KMS-11 (cell line): ENCODE measurements at regions not wholly inside any gene's neighbourhood (a gene's known extent, or its start where the extent isn't known, plus 50 kb on each side); places are given as distances from the start of the nearest gene placed in this dataset.

Experiments
- H2AFZ ChIP-seq: fragments of 200-600 bp; sonication (generic); 2 replicates; pipeline ENCODE4 v1.6.1; 2016; ENCODE audit warnings: antibody characterized with exemption, mixed run types, low read depth
- H3K27ac ChIP-seq: fragments of 200-600 bp; sonication (generic); 2 replicates; pipeline ENCODE4 v1.6.1; 2016; ENCODE audit warnings: mild to moderate bottlenecking, mixed run types
- H3K27me3 ChIP-seq: fragments of 200-600 bp; sonication (generic); 2 replicates; pipeline ENCODE4 v1.6.1; 2017; ENCODE audit warnings: mild to moderate bottlenecking, low read depth, mixed run types, moderate library complexity; ENCODE audit not compliant: insufficient read depth
- H3K36me3 ChIP-seq: fragments of 200-600 bp; sonication (generic); 2 replicates; pipeline ENCODE4 v1.6.1; 2017; ENCODE audit warnings: mild to moderate bottlenecking, mixed run types; ENCODE audit not compliant: insufficient read depth
- H3K4me1 ChIP-seq: fragments of 200-600 bp; sonication (generic); 2 replicates; pipeline ENCODE4 v1.6.1; 2016; ENCODE audit warnings: mild to moderate bottlenecking, low read depth, mixed run types; ENCODE audit not compliant: poor library complexity, severe bottlenecking
- H3K4me2 ChIP-seq: fragments of 200-600 bp; sonication (generic); 2 replicates; pipeline ENCODE4 v1.7.0; 2016; ENCODE audit warnings: mild to moderate bottlenecking, mixed run types
- H3K4me3 ChIP-seq: fragments of 200-600 bp; sonication (generic); IDR thresholded peaks from 2 replicates; pipeline ENCODE4 v1.6.1; 2017; ENCODE audit warnings: low read depth, low read length, mixed read lengths; ENCODE audit not compliant: insufficient read depth
- H3K79me2 ChIP-seq: fragments of 200-600 bp; sonication (generic); 2 replicates; pipeline ENCODE4 v1.6.1; 2016; ENCODE audit warnings: low read depth, mixed run types; ENCODE audit not compliant: insufficient read depth
- H3K9ac ChIP-seq: fragments of 200-600 bp; sonication (generic); 2 replicates; pipeline ENCODE4 v1.6.1; 2016; ENCODE audit warnings: mild to moderate bottlenecking, mixed run types
- H4K20me1 ChIP-seq: fragments of 200-600 bp; sonication (generic); 2 replicates; pipeline ENCODE4 v1.6.1; 2016; ENCODE audit warnings: mild to moderate bottlenecking, mixed run types; ENCODE audit not compliant: insufficient read depth
- CTCF ChIP-seq: fragments of 200-600 bp; sonication (generic); conservative IDR thresholded peaks from 2 replicates; pipeline ENCODE4 v1.6.1; 2017; ENCODE audit warnings: low read depth, mild to moderate bottlenecking, antibody characterized with exemption, low read length, moderate library complexity, mixed read lengths

GRCh38 chr4:57633212-57633859, 523.2 kb upstream of the IGFBP7 start:
- H3K4me3 ChIP-seq = no peak overlapping the region
- H4K20me1 ChIP-seq = no peaks in the 10 kb centered on the region
- H3K9ac ChIP-seq = no peak overlapping the region
- no peaks in the 10 kb centered on the region for H3K79me2 ChIP-seq
- H3K27ac ChIP-seq = no peak overlapping the region
- no peak overlapping the region for H2AFZ ChIP-seq
- H3K4me1 ChIP-seq = no peaks in the 10 kb centered on the region
- TF ChIP-seq CTCF = no peak
- no peaks in the 10 kb centered on the region for H3K27me3 ChIP-seq
- H3K4me2 ChIP-seq = no peak overlapping the region
- no peaks in the 10 kb centered on the region for H3K36me3 ChIP-seq

GRCh38 chr4:57632564-57632963, 522.4 kb upstream of the IGFBP7 start:
- H3K4me2 ChIP-seq = no peak overlapping the region
- no peak overlapping the region for H3K27ac ChIP-seq
- TF ChIP-seq CTCF = no peak
- no peak overlapping the region for H2AFZ ChIP-seq
- no peaks in the 10 kb centered on the region for H3K27me3 ChIP-seq
- H3K4me3 ChIP-seq = no peak overlapping the region
- H4K20me1 ChIP-seq = no peaks in the 10 kb centered on the region
- no peaks in the 10 kb centered on the region for H3K36me3 ChIP-seq
- H3K4me1 ChIP-seq = no peaks in the 10 kb centered on the region
- H3K79me2 ChIP-seq = no peaks in the 10 kb centered on the region
- H3K9ac ChIP-seq = no peak overlapping the region

DNA sequence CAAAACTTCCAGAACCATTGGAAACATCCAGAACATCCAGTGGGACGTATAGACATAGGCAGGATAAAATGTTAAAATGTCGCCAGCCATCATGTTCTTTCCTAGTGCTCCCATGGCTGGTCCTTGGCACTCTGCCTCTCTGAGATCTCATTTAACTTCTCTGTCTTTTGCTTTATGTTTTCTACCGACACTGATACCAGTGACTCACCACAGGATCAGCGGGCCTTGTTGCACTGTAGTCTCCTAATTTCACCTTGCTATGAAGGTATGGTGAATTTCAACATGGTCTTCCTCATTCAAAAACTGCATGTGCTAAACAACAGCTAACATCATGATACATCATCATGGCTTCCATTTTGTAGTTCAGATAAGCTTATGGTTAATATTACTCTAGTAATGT, 521.0 kb upstream of the IGFBP7 start:
- H4K20me1 ChIP-seq = no peaks in the 10 kb centered on the region
- TF ChIP-seq CTCF = no peak

GRCh38 chr4:57628004-57628403, 517.8 kb upstream of the IGFBP7 start:
- H3K27ac ChIP-seq = no peak overlapping the region
- H3K4me3 ChIP-seq = no peak overlapping the region
- TF ChIP-seq CTCF = no peak
- H3K4me1 ChIP-seq = no peaks in the 10 kb centered on the region
- H3K36me3 ChIP-seq = no peaks in the 10 kb centered on the region
- H4K20me1 ChIP-seq = no peaks in the 10 kb centered on the region
- no peaks in the 10 kb centered on the region for H3K27me3 ChIP-seq
- no peaks in the 10 kb centered on the region for H3K79me2 ChIP-seq
- H2AFZ ChIP-seq = no peak overlapping the region
- no peak overlapping the region for H3K4me2 ChIP-seq
- no peak overlapping the region for H3K9ac ChIP-seq

More for the DNA sequence above, 521.0 kb upstream of the IGFBP7 start:
- Histone ChIP-seq H2AFZ (no peak overlapping the region), H3K27ac (no peak overlapping the region), H3K79me2 (no peaks in the 10 kb centered on the region), H3K4me2 (no peak overlapping the region), H3K4me3 (no peak overlapping the region), H3K4me1 (no peaks in the 10 kb centered on the region), H3K36me3 (no peaks in the 10 kb centered on the region), H3K27me3 (no peaks in the 10 kb centered on the region), H3K9ac (no peak overlapping the region)
